ENCODE measurements at regions not wholly inside any gene's neighbourhood (a gene's known extent, or its start where the extent isn't known, plus 50 kb on each side); places are given as distances from the start of the nearest gene placed in this dataset.

GRCh38 chr12:24233519-24234246 lies 284.2 kb upstream of the SOX5 start:
- in situ Hi-C loops (cut with HindIII; ENCODE audit: low sequenced_read_pairs), result no loop called here

DNA sequence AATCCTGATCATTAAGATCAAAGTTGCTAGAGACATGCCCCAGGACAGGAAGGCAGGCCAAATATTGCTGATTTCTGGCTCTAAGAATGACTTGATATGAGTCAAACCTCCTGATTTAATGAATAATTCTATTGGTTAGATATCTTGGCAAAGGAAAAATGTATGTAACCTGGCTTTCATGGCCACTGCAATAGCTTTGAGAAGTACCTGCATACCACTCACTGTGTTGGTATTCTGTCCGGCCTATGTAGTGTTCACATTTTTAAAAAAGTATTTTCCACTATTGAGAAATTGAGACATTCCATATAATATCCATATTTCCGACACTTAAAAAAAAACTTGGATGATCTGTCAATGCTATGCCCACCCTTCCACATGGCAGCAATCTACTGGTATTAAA lies 283.1 kb upstream of the SOX5 start:
- in situ Hi-C loops (cut with HindIII; ENCODE audit: low sequenced_read_pairs), result no loop called here

- in situ Hi-C loops (cut with HindIII; ENCODE audit: low sequenced_read_pairs), result no loop called here
These were observed 281.8 kb upstream of the SOX5 start for GRCh38 chr12:24231298-24231697.

- in situ Hi-C loops (cut with HindIII; ENCODE audit: low sequenced_read_pairs), result no loop called here
These were observed 280.7 kb upstream of the SOX5 start for GRCh38 chr12:24230061-24230701.

GRCh38 chr12:24229031-24229700 lies 279.7 kb upstream of the SOX5 start:
- in situ Hi-C loops (cut with HindIII; ENCODE audit: low sequenced_read_pairs), result no loop called here

- in situ Hi-C loops (cut with HindIII; ENCODE audit: low sequenced_read_pairs), result no loop called here
These were observed 278.9 kb upstream of the SOX5 start for GRCh38 chr12:24228371-24228770.

DNA sequence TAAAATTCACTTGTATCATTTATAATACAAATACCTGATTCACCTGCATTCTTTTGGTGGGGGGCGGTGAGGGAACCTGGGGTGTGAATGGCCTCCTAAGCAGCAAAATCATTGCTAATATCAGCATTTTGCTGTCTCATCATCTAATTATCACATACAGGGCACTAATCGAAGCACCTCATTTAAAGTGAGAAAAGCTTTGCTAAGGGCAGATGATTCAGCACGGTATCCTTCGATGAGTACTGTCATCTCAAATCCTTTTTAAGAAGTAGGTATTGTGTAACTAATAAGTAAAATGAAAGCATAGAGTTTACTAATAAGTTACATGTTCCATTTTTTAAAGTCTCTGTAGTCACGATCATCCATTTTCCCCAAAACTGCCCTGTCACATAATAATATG lies 278.1 kb upstream of the SOX5 start:
- in situ Hi-C loops (cut with HindIII; ENCODE audit: low sequenced_read_pairs), result no loop called here

- in situ Hi-C loops (cut with HindIII; ENCODE audit: low sequenced_read_pairs), result no loop called here
These were observed 277.4 kb upstream of the SOX5 start for GRCh38 chr12:24226745-24227350.

DNA sequence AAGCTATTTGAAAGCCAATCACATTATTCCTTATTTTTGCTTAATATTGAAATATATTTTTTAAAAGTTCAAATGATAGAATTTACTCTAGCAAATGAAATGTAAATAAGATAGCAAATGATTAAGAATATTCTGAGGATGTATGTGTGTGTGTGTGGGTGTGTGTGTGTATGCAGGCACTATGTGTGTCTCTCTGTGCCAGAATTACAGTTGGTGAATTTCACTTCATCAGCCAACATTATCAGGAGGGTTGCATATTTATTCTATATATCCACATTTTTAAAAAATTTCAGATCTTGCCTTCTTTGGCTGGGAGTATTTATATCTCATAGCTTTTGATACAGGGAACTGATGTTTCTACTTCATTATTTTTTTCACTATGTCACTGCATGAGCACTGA lies 274.9 kb upstream of the SOX5 start:
- in situ Hi-C loops (cut with HindIII; ENCODE audit: low sequenced_read_pairs), result no loop called here

- in situ Hi-C loops (cut with HindIII; ENCODE audit: low sequenced_read_pairs), result no loop called here
These were observed 274.5 kb upstream of the SOX5 start for GRCh38 chr12:24223926-24224325.

DNA sequence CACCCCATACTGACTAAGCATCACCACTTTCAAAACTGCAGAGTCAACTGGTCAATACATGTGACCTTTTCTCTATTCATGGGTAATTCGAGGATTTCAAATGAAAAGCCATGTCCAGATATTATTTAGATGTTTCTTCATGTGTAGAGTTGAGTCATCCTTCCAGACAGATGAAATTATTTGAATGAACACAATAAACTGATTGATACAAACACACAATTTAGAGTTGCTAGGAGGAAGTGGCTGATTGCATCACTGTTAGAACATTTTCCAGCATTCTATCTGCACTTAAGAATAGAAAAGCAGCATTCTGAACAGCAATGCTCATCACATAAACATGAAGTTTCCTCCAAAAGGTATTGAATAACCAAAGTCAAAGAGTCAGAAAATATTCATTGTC lies 273.5 kb upstream of the SOX5 start:
- in situ Hi-C loops (cut with HindIII; ENCODE audit: low sequenced_read_pairs), result no loop called here

GRCh38 chr12:24212496-24212895 lies 263.0 kb upstream of the SOX5 start:
- in situ Hi-C loops (cut with HindIII; ENCODE audit: low sequenced_read_pairs), result no loop called here

DNA sequence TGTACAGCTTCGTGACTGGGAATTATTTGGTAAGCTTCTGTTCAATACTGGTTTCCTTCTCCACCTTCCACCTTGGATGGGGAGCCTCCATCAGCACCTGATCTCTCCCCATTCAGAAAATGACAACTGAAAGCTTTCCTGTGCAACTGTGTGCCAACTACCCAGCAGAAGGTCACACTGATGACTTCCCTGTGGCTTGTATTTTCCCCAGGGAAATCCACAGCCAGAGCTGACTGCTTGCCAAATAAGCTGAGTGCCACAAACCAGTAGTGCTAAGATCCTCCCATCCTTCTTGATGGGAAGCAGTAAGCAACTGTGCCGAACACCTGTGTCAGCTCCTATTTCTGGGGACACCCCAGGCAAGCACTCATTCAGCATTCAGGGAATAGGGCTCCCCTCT lies 257.2 kb upstream of the SOX5 start:
- in situ Hi-C loops (cut with HindIII; ENCODE audit: low sequenced_read_pairs), result loop anchor here (5.0 kb wide), 1 partner anchor 44 kb away; no protein-coding TSS in a partner anchor

DNA sequence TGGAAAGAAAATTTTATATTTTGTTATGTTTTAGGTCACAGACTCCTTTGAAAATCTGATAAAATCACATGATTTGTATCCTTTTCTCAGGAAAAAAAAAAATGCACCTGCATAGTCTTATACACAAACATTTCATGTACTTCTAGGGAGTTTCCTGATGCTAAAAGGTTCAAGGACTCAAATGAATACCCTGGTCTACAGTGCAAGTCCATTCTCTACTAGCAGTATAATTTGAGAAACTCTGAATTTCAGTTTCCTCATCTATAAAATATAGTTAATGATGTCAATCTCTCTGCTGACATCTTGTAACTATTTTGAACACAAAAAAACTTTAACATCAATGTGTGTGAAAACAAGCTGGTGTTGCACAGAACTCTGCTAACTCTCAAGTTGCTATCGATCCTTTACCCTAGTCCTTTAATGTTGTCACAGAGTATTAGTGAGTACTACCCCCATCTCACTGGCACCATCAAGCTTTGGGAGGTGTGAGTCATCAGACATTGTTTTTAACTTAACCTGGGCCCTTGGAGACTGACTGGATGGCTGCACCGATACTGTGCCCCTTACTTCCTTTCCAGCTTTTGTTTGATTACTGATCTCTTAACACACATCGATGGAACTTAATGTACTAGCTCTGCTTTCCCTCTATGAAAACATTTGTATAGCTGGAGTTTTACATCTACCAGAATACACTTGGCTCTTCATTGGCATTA lies 251.9 kb upstream of the SOX5 start:
- in situ Hi-C loops (cut with HindIII; ENCODE audit: low sequenced_read_pairs), result no loop called here

- in situ Hi-C loops (cut with HindIII; ENCODE audit: low sequenced_read_pairs), result no loop called here
These were observed 250.5 kb upstream of the SOX5 start for GRCh38 chr12:24200010-24200409.

DNA sequence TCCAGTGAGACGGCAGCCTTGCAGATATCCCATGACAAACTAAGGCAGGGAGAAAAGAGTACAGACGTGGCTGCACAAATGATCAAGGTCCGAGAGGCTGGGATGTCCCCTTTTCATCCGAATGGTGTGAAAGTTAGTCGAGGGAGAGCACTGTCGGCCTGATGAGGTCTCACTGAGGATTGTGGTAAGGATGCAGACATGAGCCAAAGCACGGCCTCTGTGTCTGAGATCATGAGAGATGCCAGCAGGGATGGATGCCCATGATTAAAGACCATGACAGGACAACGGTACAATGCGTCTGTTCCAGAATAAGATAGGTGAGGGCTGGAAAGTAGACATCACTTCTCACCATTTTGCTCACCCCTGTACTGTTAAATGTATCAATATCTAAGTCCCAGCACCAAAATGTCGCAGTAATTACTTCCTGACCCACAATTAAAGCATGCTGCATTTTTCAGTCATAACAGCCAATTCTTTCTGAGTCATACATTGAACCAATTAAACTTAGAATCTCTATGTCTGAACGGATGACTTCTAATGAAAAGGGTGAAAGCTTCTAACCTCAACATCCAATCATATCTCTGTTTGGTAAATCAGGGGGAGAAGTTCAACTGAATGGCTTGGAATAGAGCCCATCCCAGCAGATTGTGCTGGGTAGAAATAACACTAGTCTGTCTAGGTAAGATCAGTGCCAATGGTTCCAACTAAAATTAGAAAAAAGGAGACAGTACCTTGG lies 249.6 kb upstream of the SOX5 start:
- in situ Hi-C loops (cut with HindIII; ENCODE audit: low sequenced_read_pairs), result no loop called here

GRCh38 chr12:24198070-24198469 lies 248.6 kb upstream of the SOX5 start:
- in situ Hi-C loops (cut with HindIII; ENCODE audit: low sequenced_read_pairs), result no loop called here

- in situ Hi-C loops (cut with HindIII; ENCODE audit: low sequenced_read_pairs), result no loop called here
These were observed 248.1 kb upstream of the SOX5 start for GRCh38 chr12:24197532-24197931.

- in situ Hi-C loops (cut with HindIII; ENCODE audit: low sequenced_read_pairs), result no loop called here
These were observed 245.6 kb upstream of the SOX5 start for GRCh38 chr12:24195063-24195462.

GRCh38 chr12:24191117-24191516 lies 241.6 kb upstream of the SOX5 start:
- in situ Hi-C loops (cut with HindIII; ENCODE audit: low sequenced_read_pairs), result no loop called here

Data from endothelial cell of hepatic sinusoid (primary cell).